GM19372 (cell line): ENCODE measurements at regions not wholly inside any gene's neighbourhood (a gene's known extent, or its start where the extent isn't known, plus 50 kb on each side); places are given as distances from the start of the nearest gene placed in this dataset.
"Not testable (repeated sequence)": the region's sequence is repeated elsewhere in the genome, so short reads cannot be mapped to it uniquely, and the experiment has no call there.

ENCODE experiments used
- ATAC-seq: cut with Tn5 transposase; IDR thresholded peaks from one replicate; pipeline ENCODE4 v1.9.1; 2021; ENCODE audit warnings: mild to moderate bottlenecking, low read depth, moderate library complexity; ENCODE audit not compliant: unreplicated experiment

- no peak for ATAC-seq
These were observed 831.1 kb upstream of the NCAM2 start for GRCh38 chr21:20167059-20167458.

- ATAC-seq = no peak
These were observed 828.2 kb upstream of the NCAM2 start for GRCh38 chr21:20169812-20170576.

- no peak for ATAC-seq
These were observed 812.0 kb upstream of the NCAM2 start for GRCh38 chr21:20186186-20186585.

- ATAC-seq = no peak
These were observed 811.2 kb upstream of the NCAM2 start for GRCh38 chr21:20187028-20187427.

GRCh38 chr21:20201323-20201722, 796.9 kb upstream of the NCAM2 start:
- ATAC-seq = not testable (repeated sequence)

- ATAC-seq = no peak
These were observed 790.9 kb upstream of the NCAM2 start for GRCh38 chr21:20207335-20207734.

- no peak for ATAC-seq
These were observed 782.2 kb upstream of the NCAM2 start for GRCh38 chr21:20215959-20216358.

- ATAC-seq = no peak
These were observed 777.6 kb upstream of the NCAM2 start for GRCh38 chr21:20220586-20220985.

GRCh38 chr21:20221981-20222380, 776.2 kb upstream of the NCAM2 start:
- not testable (repeated sequence) for ATAC-seq

- not testable (repeated sequence) for ATAC-seq
These were observed 761.6 kb upstream of the NCAM2 start for GRCh38 chr21:20236649-20237048.

GRCh38 chr21:20249401-20249800, 748.8 kb upstream of the NCAM2 start:
- ATAC-seq = no peak

GRCh38 chr21:20250337-20250736, 747.9 kb upstream of the NCAM2 start:
- no peak for ATAC-seq

- ATAC-seq = no peak
These were observed 744.9 kb upstream of the NCAM2 start for GRCh38 chr21:20253261-20253660.

GRCh38 chr21:20254964-20255363, 743.2 kb upstream of the NCAM2 start:
- ATAC-seq = no peak

GRCh38 chr21:20257052-20257740, 741.0 kb upstream of the NCAM2 start:
- no peak for ATAC-seq

- no peak for ATAC-seq
These were observed 739.7 kb upstream of the NCAM2 start for GRCh38 chr21:20258542-20258941.

GRCh38 chr21:20259031-20259867, 739.0 kb upstream of the NCAM2 start:
- no peak for ATAC-seq

- ATAC-seq = no peak
These were observed 738.1 kb upstream of the NCAM2 start for GRCh38 chr21:20260124-20260523.

- ATAC-seq = no peak
These were observed 736.8 kb upstream of the NCAM2 start for GRCh38 chr21:20261364-20261763.

GRCh38 chr21:20265707-20266440, 732.3 kb upstream of the NCAM2 start:
- no peak for ATAC-seq

GRCh38 chr21:20266441-20266710, 731.8 kb upstream of the NCAM2 start:
- no peak for ATAC-seq
